Ascending aorta (tissue), 2 donors: ENCODE measurements at regions not wholly inside any gene's neighbourhood (a gene's known extent, or its start where the extent isn't known, plus 50 kb on each side); places are given as distances from the start of the nearest gene placed in this dataset.

Source experiments
- DNase-seq, 2 donors: peaks; one replicate each; pipeline ENCODE4 v3.0.0-alpha.2; 2019; ENCODE audit warnings: low spot score in 2 of 2
- H3K27ac ChIP-seq, 2 donors: fragments of 200-600 bp; sonication (generic); one replicate each; pipeline ENCODE4 v1.5.1; 2016 to 2017; ENCODE audit warnings: mild to moderate bottlenecking in 1 of 2
- H3K27me3 ChIP-seq: fragments of 200-600 bp; sonication (generic); one replicate; pipeline ENCODE4 v1.5.1; 2017
- H3K36me3 ChIP-seq, 2 donors: fragments of 200-600 bp; sonication (generic); one replicate each; pipeline ENCODE4 v1.5.1; 2016
- H3K4me1 ChIP-seq, 2 donors: fragments of 200-600 bp; sonication (generic); one replicate each; pipeline ENCODE4 v1.5.1; 2016 to 2017; ENCODE audit warnings: mild to moderate bottlenecking in 1 of 2
- H3K4me3 ChIP-seq, 2 donors: fragments of 200-600 bp; sonication (generic); one replicate each; pipeline ENCODE4 v1.5.1; 2016 to 2017; ENCODE audit warnings: mild to moderate bottlenecking in 1 of 2
- H3K9me3 ChIP-seq, 2 donors: fragments of 200-600 bp; sonication (generic); one replicate each; pipeline ENCODE4 v1.5.1; 2016
- CTCF ChIP-seq, 3 experiments: fragments of 200-600 bp in 2 of 3; fragments of 450-650 bp in 1 of 3; sonication (generic) in 2 of 3; IDR thresholded peaks; one replicate each; pipeline ENCODE4 v1.5.1; 2016 to 2019; ENCODE audit warnings: antibody characterized with exemption in 3 of 3, mild to moderate bottlenecking in 1 of 3, moderate library complexity in 1 of 3
- intact Hi-C: fragments of 100-400 bp; cut with DNase I; formaldehyde crosslinking; loops from one replicate; pipeline ENCODE4 v1.15.1; 2023

GRCh38 chr2:15718103-15718943 is 126.7 kb downstream of the DDX1 start:
- Histone ChIP-seq H3K9me3 (no peaks in the 10 kb centered on the region), H3K27ac (no peak overlapping the region), H3K36me3 (no peaks in the 10 kb centered on the region), H3K27me3 (no peaks in the 10 kb centered on the region), H3K4me1 (no peaks in the 10 kb centered on the region), H3K4me3 (no peak overlapping the region)
- no peak for TF ChIP-seq CTCF (IDR thresholded peaks at IDR 0.05)
- intact Hi-C loops: no loop called here
- no peak for DNase-seq

GRCh38 chr2:15718944-15719323 is 127.3 kb downstream of the DDX1 start:
- Histone ChIP-seq H3K36me3 (no peaks in the 10 kb centered on the region), H3K4me1 (no peaks in the 10 kb centered on the region), H3K27me3 (no peaks in the 10 kb centered on the region), H3K9me3 (no peaks in the 10 kb centered on the region), H3K27ac (no peak overlapping the region), H3K4me3 (no peak overlapping the region)
- intact Hi-C loops: no loop called here
- TF ChIP-seq CTCF (IDR thresholded peaks at IDR 0.05): no peak
- no peak for DNase-seq

GRCh38 chr2:15719566-15720313 is 128.1 kb downstream of the DDX1 start:
- DNase-seq: no peak
- Histone ChIP-seq H3K4me3 (no peak overlapping the region), H3K36me3 (no peaks in the 10 kb centered on the region), H3K27me3 (no peaks in the 10 kb centered on the region), H3K4me1 (no peaks in the 10 kb centered on the region), H3K9me3 (no peaks in the 10 kb centered on the region), H3K27ac (no peak overlapping the region)
- intact Hi-C loops: no loop called here
- no peak for TF ChIP-seq CTCF (IDR thresholded peaks at IDR 0.05)

GRCh38 chr2:15720561-15721307 is 129.1 kb downstream of the DDX1 start:
- Histone ChIP-seq H3K27ac (no peak overlapping the region), H3K9me3 (no peaks in the 10 kb centered on the region), H3K36me3 (no peaks in the 10 kb centered on the region), H3K4me3 (no peak overlapping the region), H3K4me1 (no peaks in the 10 kb centered on the region), H3K27me3 (no peaks in the 10 kb centered on the region)
- intact Hi-C loops: no loop called here
- TF ChIP-seq CTCF (IDR thresholded peaks at IDR 0.05): no peak
- DNase-seq: no peak

- intact Hi-C loops: no loop called here
- Histone ChIP-seq H3K27me3 (no peaks in the 10 kb centered on the region), H3K36me3 (no peaks in the 10 kb centered on the region), H3K4me1 (no peaks in the 10 kb centered on the region), H3K27ac (no peak overlapping the region), H3K9me3 (no peaks in the 10 kb centered on the region), H3K4me3 (no peak overlapping the region)
- DNase-seq: no peak
- TF ChIP-seq CTCF (IDR thresholded peaks at IDR 0.05): no peak
Measured at GRCh38 chr2:15721411-15722067, 129.9 kb downstream of the DDX1 start.
